GM19328 (cell line): ENCODE measurements at regions not wholly inside any gene's neighbourhood (a gene's known extent, or its start where the extent isn't known, plus 50 kb on each side); places are given as distances from the start of the nearest gene placed in this dataset.
A peak's percentile ranks its signal among the peaks of the same experiment; 100 is the strongest.
"Not testable (repeated sequence)": the region's sequence is repeated elsewhere in the genome, so short reads cannot be mapped to it uniquely, and the experiment has no call there.

Experiments
- ATAC-seq: cut with Tn5 transposase; IDR thresholded peaks from one replicate; pipeline ENCODE4 v1.9.1; 2021; ENCODE audit warnings: mild to moderate bottlenecking, moderate library complexity; ENCODE audit not compliant: unreplicated experiment

DNA sequence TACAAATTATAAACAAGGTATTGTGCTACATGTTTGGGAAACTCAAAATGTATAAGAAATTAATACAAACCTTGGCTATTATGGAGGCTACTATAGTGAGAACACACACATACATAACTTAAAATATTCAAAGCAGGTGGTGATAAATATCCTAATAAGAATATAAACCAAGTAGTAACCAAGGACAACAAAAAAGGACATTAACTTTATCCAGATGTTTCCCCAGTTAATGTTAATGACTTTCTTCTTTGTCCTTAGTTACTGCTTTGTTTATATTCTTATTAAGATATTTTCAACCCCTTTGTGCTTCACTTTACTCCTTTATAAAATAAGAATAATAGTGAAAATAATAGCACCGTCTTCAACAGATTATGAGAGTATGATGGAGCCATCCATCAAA lies 241.6 kb downstream of the CALCRL start:
- no peak for ATAC-seq

DNA sequence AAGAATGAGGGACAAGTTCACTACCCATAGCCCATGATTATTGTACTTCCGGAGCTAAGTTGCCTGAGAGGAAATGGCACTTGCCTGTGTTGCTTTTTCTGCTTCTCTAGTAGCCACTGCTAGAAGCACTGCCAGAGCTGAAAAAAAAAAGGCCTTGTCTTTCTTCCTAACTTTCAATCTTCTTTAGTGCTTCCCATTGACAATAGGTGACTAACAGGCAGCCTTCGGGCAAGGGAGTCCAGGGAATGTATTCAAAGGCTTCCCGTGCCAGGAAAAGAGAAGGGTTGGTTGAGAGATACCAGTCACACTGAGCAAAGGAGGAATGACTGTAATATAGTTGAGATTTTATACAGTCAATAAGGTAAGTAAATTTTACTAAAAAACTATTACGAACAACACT lies 242.0 kb downstream of the CALCRL start:
- no peak for ATAC-seq

DNA sequence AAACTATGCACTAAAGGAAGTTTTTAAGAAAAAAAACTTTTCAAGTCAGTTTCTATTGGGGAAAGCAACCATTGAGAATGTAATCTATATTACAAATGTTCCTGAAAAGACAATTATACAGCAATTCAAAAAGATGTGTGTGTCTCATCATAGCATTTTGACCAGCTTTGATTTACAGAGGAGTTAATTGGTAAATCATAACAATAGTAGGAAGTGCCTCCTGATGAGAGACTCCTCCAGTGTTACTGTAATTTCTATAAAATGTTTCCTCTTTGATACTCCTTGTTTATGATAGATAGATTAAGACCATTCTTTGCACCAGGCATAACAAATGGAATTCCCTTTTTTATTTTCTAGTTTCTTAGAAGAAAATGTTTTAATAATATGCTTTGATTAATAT lies 249.9 kb downstream of the CALCRL start:
- no peak for ATAC-seq

DNA sequence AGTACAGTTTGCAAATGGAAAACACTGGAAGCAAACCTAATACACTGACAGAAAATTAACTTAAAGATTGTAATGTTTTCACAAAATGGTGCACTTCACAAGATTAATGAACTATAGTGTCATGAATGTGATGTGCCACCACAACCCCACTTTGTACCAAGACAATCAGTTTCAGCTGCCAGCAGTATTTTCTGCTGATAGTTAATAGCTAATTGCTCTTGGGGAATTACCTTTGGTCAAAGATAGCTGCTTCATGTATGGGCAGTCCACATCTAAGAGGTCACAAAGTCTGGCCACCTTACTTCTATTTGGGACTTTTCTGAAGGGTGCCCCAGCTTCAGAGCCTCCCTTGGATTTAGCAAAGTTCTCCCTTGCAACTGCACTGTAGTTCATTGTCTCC lies 254.0 kb downstream of the CALCRL start:
- no peak for ATAC-seq

DNA sequence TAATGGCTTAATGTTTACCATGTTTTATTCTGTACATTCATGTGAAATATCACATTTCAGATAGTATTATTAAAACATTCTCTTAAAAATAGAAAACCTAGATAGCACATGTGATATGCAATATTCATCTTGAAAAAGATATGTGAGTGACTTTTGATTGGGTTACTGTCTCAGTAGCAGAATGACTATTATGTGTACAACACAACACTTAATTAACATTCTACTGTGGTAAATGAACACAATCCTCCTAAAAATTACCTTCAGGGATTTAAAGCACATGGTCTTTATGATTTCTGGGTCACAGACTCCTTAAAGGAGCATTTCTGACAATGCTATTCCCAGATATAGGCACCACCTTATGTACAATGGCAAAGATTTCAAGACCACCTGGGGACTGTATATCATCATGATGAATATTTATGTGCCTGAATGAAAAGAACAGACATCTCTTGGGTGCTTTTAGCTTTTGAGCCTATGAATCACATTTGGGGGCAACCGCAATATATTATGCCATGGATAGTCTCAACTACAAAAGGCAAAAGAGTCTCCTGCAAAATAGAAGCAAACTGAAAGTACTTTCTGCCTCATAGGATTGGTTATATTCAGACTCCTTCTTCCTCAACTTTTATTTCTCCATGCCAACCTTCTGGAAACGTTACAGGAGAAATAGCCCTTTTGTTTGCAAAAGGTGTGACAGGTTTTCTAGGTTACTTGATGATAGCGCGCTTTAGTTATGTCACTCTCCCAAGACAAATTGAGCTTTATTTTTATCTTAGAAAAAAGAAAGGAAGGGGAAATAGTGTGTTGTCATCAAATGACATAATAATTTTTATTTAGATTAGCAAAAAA lies 259.0 kb downstream of the CALCRL start:
- no peak for ATAC-seq

DNA sequence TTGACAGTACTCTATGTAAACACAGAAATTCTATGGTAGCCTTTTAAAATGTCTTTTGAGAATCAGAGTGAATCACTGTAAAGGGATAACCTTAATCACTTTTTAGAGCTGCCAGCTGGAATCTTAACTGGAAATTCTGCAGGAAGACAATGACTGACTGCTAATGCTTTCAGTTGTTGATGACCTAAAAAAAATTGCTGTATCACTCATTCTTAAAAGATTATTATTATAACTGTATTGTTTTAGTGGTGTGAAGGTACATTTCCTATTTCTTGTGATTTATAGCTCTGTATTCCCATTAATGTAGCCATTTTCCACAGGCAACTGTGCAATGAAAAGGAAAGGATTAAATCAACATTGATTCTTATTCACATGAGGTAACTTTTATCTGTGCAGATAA lies 260.5 kb downstream of the CALCRL start:
- no peak for ATAC-seq

DNA sequence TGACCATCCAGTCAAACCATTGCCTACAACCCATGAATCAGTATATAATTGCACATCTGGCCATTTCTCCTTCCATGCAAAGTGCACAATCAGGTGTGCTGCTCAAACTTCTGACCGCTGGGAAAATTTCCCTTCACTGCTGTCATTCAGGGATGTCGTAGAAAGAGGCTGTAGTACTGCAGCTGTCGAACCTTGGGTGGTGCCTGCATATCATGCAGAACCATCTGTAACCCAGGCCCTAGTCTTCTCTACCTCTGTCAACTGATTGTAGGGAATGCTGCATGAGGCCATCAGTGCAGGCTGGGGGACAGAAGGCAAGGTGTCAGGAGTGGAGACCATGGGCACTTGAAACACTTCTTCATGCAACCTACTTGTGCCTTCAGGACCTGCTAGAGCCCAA lies 267.5 kb downstream of the CALCRL start:
- no peak for ATAC-seq

DNA sequence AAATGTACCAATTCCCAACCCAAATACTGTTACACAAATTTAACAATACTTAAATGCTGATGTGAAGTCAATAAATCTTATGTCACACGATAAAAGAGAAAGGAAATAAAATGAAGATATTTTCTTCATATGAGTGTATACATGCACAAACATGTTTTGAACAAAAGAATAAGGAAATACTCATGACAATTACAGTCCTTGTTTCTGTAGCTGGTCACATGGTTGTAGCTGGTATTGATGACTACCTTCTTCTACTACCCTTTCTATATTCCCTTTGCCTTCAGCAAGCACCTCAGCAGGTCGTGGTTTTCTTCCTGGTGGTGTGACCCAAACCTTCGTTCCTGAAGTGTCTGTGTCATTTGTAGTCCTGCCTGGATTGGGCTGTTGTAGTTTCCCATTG lies 269.2 kb downstream of the CALCRL start:
- not testable (repeated sequence) for ATAC-seq

DNA sequence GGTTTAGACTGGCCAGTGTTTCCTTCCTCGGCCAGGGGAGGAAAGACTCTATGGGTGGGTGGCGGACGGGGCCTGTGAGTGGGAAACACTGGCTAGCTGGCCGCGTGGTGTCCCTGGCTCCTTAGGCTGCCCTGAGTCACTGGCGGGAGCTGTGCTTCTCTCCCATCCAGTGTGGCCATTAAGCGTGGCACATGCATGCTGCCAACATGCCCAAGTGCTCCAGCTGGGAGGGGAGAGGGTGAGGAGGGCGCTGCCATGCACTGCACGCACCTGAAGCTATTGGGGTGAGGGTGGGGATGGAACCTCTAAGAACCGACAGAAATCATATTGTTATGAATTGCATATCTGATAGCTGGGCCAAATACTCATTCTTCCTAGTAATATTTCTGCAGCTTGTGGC lies 270.8 kb downstream of the CALCRL start:
- no peak for ATAC-seq

DNA sequence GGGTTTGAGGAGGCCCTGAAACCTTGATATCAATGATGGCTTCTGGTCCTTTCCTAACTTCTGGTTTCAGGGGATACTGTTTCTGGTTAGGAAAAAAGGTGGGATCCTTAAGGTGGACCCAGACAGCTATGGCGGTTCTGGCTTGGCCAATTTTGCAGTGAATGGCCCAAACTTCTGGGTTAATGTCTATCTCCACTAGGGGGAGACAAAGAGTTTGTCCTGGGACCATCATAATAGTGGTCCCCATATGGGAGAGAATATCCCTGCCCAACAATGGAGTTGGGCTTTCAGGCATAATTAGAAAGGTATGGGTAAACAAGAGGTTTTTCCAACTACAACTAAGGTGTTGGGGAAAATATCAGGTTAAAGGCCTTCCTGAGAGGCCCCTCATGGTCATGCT lies 273.5 kb downstream of the CALCRL start:
- ATAC-seq: no peak

DNA sequence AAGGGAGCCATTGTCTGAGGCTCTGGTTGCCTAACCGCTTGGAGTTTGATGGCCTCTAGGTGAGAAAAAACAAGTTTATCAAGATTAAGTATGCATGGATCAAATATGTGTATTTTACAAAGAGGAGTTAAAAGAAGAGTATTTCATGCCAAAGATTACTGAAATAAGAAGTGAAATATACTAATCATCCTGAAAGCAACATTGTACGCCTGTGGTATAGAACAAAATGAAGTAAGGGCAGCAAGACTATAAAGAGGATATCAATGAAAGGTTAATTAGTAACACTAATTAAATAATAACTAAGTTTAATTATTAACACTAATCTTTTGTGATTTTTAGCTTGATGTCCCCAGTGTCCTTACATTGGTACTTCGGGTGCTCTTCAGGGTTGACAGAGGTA lies 276.7 kb downstream of the CALCRL start:
- ATAC-seq: no peak

DNA sequence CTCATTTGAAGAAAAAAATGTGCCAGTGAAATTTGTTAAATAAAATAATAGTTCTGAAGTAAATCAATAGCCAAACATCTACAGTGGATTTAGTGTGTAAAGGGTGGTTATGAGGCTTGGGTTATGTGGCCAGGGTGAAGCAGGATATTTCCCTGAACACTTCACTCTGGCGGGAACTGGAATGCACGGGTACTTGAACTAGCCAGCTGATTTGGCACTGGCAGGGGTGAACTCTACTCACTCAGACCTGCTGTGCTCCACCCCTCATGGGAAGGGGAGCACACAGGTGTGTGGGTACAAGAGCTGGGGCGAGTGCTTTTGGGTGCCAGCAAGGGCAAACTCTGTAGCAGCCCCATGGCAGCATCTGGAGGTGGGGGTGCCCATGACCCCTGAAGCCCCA lies 278.2 kb downstream of the CALCRL start:
- no peak for ATAC-seq

DNA sequence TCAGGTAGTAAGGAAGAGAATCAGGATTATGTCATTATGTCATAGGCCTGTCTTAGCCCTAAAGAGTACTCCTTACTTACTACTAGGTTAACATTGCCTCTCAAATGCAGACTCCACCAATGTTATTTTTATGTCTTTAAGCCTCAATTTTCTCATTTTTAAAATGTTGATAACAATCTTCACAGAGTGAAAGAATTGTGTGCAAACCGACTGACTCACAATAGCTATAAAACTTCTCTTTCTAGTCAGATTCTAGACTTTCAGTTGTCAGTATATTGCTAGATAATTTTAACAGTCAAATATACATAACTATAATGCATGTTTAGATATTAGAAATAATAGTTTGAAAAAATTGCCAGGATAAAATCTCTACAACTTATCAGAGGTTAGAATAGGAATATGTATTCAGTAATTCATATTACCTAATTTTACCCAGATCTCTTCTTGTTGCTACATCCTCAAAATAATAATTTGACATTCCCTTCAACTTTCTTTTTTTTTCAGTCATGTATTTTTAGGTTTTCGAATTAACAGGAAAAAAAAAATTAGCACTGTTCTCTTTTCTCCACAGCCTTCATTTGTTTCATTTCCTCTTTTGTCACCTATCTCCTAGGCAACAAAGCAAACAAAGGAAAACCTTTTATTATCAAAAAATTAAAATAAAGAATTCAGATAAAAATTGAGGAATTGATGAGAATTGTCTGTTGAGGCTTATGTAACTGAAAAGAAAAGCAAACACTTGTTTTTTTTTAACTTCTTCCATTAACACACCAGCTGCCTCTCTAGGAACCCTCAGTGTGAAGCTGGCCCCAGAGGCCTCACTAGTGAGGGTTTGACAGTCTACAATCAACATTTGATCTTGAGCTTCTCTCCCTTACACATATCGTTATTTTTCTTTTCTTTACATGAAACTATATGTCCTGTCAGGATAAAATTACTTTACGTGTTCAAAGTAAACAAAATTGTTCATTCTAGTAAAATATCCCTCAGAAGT lies 279.0 kb downstream of the CALCRL start:
- peak; percentile 60 for ATAC-seq

DNA sequence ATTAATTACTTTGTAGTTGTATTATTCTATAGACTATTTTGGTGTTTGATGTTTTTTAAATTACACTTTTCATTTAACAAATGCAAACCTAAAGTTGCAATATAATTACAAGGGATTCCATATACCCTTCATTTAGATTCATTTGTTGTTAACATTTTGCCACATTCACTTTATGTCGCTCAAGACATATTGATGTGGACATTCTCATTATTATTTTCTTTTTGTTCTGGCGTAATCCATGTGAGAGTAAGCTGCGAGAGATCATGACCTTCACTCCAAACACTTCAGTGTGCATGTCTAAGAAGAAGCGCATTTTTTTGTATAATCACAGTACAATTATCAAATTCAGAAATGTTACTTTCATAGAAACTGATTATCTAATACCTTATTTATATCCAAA lies 280.6 kb downstream of the CALCRL start:
- no peak for ATAC-seq

DNA sequence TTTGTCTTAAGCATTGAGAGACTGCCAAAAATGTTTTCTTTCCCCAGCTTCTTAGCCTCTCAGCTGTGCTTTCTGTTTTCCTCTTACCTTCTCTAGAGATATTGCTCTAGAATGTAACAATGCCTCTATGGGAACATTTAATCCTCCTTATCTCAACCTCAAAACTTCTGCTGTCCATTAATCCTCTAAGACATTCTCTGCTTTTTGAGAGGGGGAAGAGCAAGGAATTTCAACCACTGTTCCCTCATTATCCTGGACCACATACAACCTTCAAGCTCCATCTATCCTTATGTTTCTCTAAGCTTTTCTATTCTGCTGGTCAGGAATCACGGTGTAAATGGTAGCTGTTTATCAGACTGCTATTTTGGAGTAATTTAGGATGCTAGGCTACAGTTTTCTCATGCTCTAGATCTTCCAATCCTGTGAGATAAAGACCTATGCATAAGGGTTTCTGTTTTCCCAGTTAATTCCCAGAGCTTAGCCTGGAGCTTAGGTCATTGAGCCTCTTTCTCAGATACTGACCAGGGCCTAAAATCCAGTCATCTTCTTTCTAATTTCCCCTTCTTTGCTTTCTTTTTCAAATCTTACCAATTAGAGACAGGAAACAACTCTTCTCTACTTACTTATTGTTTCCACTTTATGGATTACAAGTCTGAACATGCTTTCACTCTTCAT lies 282.0 kb downstream of the CALCRL start:
- ATAC-seq: no peak

DNA sequence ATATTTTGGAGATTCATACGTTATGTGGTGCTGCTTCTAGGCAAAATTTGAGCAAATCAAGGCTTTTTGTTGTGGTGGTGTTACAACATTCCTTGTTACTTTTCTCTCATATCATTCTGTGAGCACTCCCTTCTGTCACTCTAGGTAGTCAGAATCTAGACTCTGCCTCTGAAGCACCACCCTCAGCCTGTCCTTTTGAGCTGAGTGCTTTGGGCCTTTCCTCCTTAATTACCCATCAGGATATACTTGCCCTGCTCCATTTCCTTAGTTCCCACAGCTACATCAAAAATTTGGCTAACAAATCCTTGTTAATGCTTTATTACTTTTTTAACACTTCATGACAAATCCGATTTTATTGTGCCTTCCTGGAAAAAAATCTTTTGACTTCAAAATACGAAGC lies 289.6 kb downstream of the CALCRL start:
- ATAC-seq: no peak

DNA sequence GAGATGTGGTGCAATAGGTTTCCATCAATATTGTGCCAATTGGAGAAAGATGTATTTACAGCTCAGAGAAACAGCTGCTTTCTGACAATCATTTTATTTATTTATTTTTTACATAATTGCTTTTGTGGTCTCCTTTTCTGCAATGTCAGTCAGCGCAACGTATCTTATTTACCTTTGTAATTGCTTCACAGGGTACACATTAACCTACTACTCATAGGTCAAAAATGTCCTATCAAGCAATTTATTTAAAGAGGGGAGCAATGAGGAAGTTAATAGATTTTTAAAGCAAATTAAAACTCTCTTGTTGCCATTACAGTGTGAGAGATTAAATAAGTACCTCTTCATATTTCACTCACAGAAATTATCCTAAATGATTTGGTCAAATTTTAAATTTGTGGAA lies 291.0 kb downstream of the CALCRL start:
- no peak for ATAC-seq

DNA sequence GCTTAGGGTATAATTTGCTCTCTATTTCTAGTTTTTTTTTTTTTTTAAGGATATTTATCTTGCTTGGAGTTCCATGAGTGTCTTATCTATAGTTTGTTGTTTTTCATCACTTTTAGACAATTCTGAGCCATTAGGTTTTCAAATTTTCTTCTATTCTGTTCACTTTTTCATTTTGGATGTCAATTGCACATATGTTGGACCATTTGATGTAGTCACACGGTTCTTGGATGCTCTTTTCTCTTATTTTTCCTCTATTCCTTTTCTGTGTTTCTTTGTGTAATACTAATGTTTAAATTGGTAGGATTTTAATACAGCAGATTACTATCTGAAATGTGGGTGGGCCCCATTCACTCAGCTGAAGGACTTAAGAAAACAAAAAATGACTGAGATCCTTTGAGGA lies 292.6 kb downstream of the CALCRL start:
- ATAC-seq: no peak

DNA sequence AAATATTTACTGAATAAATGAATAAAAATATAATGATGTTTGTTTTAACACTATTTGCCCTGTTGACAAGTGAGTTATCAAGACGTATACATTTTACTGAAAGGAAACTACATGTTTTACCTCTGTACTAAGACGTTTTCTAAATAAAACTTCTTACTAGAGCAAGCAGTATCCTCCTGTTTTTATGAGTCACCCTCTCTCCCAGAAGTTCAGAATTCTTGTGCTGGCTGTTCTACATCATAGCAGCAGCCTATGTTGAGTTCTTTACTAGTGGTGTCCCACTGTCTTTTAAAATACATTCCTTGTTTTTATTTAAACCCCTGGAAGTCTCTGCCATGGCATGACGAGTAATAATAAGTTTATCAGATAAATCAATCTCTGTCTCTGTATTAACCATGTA lies 297.4 kb downstream of the CALCRL start:
- no peak for ATAC-seq

DNA sequence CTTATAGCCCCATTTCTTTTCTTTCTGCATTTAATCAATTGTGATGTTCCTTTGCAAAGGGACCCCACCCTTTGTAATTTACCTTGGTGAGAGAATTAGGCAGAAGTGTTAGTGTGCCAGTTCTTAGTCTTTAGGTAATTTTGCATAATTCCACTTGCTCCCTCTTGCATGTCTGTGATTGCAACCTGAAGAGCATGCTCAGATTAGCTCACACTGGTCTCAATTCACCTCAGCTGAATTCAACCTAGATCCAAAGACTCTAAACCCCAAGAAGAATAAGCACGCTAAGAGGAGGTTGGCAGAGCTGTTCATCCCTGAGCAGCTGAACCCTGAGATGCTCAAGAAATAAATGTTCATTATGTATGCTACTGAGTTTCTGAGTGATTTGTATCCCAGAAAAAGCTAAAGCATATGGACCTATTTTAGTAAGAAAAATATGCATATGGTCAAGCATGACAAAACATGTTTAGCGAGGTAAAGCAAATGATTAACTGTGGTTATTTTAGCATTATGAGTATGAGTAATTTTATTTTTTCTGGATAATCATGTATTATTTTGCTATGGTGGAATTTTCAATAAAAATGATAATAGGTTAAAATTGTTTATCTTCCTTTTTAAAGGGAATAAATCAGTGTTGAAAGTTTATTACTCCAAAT lies 299.2 kb upstream of the ZSWIM2 start:
- no peak for ATAC-seq

DNA sequence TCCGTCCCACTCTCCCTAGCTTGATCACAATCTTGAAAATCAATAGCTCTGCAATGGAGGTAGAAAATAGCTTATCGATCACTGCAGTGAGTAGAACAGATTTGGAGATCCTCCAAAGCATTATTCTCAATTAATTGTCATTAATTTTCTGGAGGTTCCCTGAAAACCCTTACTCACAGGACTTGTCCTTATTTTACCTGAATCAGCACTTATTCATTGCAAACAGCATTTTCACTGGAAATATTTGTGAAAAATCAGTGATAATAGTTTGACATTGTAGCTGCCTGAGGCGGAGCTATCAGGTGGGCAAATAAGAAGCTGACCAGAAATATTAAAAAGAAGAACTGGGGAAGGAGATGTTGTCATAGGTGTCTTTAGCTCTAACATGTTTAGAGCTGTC lies 294.6 kb upstream of the ZSWIM2 start:
- no peak for ATAC-seq
